GM21381 (cell line): ENCODE measurements at regions not wholly inside any gene's neighbourhood (a gene's known extent, or its start where the extent isn't known, plus 50 kb on each side); places are given as distances from the start of the nearest gene placed in this dataset.
"Not testable (repeated sequence)": the region's sequence is repeated elsewhere in the genome, so short reads cannot be mapped to it uniquely, and the experiment has no call there.

ENCODE experiments used
- ATAC-seq: cut with Tn5 transposase; IDR thresholded peaks from one replicate; pipeline ENCODE4 v1.9.1; 2021; ENCODE audit warnings: mild to moderate bottlenecking, moderate library complexity; ENCODE audit not compliant: unreplicated experiment

DNA sequence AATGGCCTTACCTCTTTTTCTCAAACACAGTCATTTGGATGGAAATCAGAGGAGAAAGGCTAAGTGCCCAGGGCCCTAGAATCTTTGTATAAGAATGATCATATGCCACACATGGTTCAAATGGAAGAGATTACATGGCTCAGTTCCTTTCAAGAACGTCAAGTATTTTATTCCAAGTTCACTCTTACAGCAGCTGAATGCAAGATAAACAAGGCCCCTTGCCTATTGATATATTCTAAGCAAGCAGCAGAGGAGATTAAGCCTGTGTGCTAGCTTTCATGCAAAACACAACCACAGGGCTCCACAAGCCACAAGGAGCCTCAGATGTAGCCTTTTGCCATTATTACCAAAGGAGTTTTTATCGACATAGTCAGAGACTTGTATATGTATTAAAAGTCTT is 55.3 kb upstream of the SLCO6A1 start:
- no peak for ATAC-seq

GRCh38 chr5:102554728-102555127 is 55.9 kb upstream of the SLCO6A1 start:
- no peak for ATAC-seq

- peak; percentile 77 for ATAC-seq
Observed at GRCh38 chr5:102561894-102562760, 63.3 kb upstream of the SLCO6A1 start.

DNA sequence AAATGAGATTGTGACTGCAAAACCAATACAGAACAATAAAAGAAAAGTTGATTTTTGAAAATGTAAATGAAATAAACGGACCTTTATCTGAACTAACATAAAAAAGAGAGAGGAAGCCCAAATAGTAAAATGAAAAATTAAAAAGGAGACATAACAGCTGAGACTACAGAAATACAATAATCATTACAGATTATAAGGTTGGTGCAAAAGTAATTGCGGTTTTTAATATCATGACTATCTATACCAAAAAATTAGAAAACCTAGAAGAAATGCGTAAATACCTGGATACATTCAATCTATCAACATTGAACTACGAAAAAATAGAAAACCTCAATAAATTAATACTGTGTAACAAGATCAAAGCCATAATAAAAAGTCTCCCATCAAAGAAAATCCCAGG is 71.9 kb upstream of the SLCO6A1 start:
- no peak for ATAC-seq

- ATAC-seq: no peak
Observed at GRCh38 chr5:102578362-102578761, 79.6 kb upstream of the SLCO6A1 start.

DNA sequence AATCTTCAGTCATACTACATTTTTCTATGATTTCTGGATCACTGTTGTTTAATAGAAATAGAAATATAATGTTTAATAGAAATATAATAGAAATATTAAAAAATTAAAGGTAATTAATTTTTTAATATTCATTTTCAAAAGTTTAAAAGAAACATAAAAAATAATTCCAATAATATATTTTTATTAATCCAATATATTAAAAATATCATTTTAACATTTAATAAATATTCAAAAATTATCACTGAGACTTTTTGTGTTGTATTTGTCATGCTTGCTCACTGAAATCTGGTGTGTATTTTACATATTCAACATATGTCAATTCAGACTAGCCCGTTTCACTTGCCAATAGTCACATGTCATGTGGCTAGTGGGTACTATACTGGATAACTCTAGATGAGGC is 80.6 kb upstream of the SLCO6A1 start:
- ATAC-seq: no peak

GRCh38 chr5:102581011-102581410 is 82.2 kb upstream of the SLCO6A1 start:
- no peak for ATAC-seq

DNA sequence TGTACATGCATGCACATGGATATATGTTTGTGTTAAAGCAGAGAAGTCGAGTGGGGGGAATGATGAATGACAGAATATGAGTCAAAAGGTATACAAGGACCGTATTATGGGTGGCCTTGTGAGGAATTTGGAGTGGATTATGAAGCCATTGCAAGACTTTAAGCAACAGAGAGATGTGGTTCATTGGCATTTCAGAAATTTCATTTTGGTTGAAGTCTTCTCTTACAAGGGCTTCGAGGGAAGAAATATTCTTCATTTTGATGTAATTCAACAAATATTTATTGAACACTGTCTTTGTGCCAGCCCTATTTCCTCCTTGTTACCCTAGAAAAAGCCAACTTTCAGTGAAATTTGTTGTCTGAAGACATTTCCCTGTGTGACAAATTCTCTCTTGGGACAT is 83.9 kb upstream of the SLCO6A1 start:
- no peak for ATAC-seq

- no peak for ATAC-seq
Observed at GRCh38 chr5:102583276-102584124, 84.7 kb upstream of the SLCO6A1 start.

- ATAC-seq: no peak
Observed at GRCh38 chr5:102589661-102590060, 90.9 kb upstream of the SLCO6A1 start.

DNA sequence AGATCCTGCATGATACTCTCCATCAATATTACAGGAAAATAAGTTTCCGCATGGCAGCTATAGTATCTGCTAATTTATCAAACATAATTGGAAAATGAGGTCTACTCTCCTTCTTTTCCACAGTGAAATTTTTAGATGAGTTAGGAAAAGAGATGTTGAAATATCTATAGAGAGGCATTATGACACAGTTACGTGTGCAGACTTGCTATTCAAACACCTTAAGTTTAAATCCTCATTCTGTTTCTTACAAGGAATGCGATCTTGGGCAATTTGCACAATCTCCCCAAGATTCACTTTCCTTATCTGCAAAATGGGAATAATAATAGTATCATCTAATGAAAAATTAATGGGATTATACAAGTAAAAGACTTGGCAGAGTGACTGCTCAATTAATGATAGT is 91.7 kb upstream of the SLCO6A1 start:
- ATAC-seq: no peak

DNA sequence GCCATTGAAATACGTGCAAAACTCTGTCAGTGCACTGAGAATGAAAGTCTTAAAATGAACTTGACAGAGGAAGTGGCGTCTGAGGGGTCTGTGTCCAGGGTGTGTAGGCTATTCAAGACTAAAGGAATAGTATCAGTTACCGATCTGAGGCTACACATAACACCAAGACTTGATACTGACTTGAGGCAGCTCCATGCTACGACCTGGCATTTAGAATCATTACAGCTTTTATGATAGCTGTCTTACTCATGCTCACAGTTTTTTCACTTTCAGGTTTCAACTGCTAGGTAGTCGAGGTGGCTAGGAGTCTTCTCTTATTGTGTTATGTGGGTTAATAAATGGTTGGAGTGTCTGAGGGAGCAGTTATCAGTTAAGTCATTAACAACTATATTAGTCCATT is 92.8 kb upstream of the SLCO6A1 start:
- peak; percentile 81 for ATAC-seq

GRCh38 chr5:102592586-102592985 is 93.8 kb upstream of the SLCO6A1 start:
- not testable (repeated sequence) for ATAC-seq

GRCh38 chr5:102594192-102594591 is 95.4 kb upstream of the SLCO6A1 start:
- no peak for ATAC-seq

- ATAC-seq: no peak
Observed at GRCh38 chr5:102595332-102595731, 96.5 kb upstream of the SLCO6A1 start.

GRCh38 chr5:102596113-102596512 is 97.3 kb upstream of the SLCO6A1 start:
- ATAC-seq: peak; percentile 60

DNA sequence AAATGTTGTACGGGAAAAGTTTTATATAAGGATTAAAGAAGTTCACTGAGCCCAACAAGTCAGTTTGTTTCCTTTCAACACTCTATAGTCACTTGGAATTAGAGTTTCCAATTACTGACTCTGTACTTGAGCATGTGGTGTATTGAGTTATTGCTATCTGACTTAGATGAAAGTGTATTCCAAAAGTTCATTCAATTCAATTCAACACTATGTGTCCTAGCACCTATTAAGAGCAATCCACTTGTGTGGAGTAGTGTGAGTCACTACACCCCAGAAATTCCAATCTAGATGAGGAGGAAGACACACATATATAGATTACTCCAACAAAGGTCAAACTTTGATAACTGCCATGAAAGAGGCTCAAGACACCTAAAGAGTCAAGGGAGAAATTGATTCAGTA is 98.2 kb upstream of the SLCO6A1 start:
- no peak for ATAC-seq

- ATAC-seq: no peak
Observed at GRCh38 chr5:102599289-102599688, 100.5 kb upstream of the SLCO6A1 start.

GRCh38 chr5:102600964-102601363 is 102.2 kb upstream of the SLCO6A1 start:
- no peak for ATAC-seq

DNA sequence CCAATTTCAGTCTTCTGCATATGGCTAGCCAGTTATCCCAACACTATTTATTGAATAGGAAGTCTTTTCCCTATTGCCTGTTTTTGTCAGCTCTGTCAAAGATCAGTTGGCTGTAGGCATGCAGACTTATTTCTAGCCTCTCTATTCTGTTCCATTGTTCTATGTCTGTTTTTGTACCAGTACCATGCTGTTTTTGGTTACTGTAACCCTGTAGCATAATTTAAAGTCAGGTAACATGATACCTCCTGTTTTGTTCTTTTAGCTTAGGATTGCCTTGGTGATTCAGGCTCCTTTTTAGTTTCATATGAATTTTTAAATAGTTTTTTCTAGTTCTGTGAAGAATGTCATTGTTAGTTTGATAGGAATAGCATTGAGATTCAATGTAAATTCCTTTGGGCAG is 104.9 kb upstream of the SLCO6A1 start:
- no peak for ATAC-seq

- no peak for ATAC-seq
Observed at GRCh38 chr5:102608414-102608813, 109.6 kb upstream of the SLCO6A1 start.

DNA sequence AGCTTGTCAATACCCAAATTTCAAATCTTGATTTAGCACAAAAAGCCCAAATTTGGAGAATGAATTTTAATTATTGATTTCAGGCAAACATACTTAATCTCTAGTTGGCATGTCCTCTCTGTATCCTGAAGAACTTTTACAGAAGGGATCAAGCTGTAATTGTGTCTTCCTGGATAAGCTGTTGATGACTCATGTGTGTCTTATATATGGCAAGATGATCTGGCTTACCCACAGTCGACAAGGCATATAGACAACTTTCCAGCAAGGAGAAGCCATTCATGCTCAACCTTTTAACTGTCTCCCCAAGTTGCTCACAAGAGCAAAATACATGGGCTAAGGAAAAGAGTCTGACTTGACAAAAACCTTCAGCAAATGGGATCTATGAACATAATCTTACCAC is 112.5 kb upstream of the SLCO6A1 start:
- no peak for ATAC-seq
